GM23338 (cell line): ENCODE measurements at regions not wholly inside any gene's neighbourhood (a gene's known extent, or its start where the extent isn't known, plus 50 kb on each side); places are given as distances from the start of the nearest gene placed in this dataset.

Source experiments
- ATAC-seq: fragments of 200-7000 bp; cut with Tn5 transposase; 3 replicates; pipeline ENCODE4 v1.9.1; 2020
- DNase-seq: peaks from one replicate; pipeline ENCODE4 v3.0.0-alpha.2; 2015; ENCODE audit warnings: low spot score
- H2AFZ ChIP-seq: fragments of 200-600 bp; sonication (generic); 2 replicates; pipeline ENCODE4 v1.8.0; 2016; ENCODE audit warnings: antibody characterized with exemption, mild to moderate bottlenecking, moderate library complexity
- H3F3A ChIP-seq: fragments of 200-600 bp; sonication (generic); replicated peaks from 2 replicates; pipeline ENCODE4 v1.8.0; 2017; ENCODE audit warnings: antibody characterized with exemption, mixed run types, low read depth
- H3K27ac ChIP-seq: fragments of 200-600 bp; sonication (generic); 2 replicates; pipeline ENCODE4 v1.6.1; 2016; ENCODE audit warnings: low read depth
- H3K27me3 ChIP-seq: fragments of 200-600 bp; sonication (generic); 2 replicates; pipeline ENCODE4 v1.8.0; 2016; ENCODE audit warnings: mild to moderate bottlenecking, mixed run types, moderate library complexity; ENCODE audit not compliant: insufficient read depth
- H3K36me3 ChIP-seq: fragments of 200-600 bp; sonication (generic); 2 replicates; pipeline ENCODE4 v1.8.0; 2016; ENCODE audit warnings: mild to moderate bottlenecking; ENCODE audit not compliant: insufficient read depth
- H3K4me1 ChIP-seq: fragments of 200-600 bp; sonication (generic); 2 replicates; pipeline ENCODE4 v1.8.0; 2016; ENCODE audit warnings: mild to moderate bottlenecking, moderate library complexity; ENCODE audit not compliant: insufficient read depth
- H3K4me2 ChIP-seq: fragments of 200-600 bp; sonication (generic); 2 replicates; pipeline ENCODE4 v1.7.1; 2017; ENCODE audit warnings: mixed run types
- H3K4me3 ChIP-seq: fragments of 200-600 bp; sonication (generic); 2 replicates; pipeline ENCODE4 v1.6.1; 2016; ENCODE audit warnings: mixed run types
- H3K79me2 ChIP-seq: fragments of 200-600 bp; sonication (generic); replicated peaks from 2 replicates; pipeline ENCODE4 v1.8.0; 2017; ENCODE audit warnings: mild to moderate bottlenecking; ENCODE audit not compliant: insufficient read depth
- H3K9me2 ChIP-seq: fragments of 200-600 bp; sonication (generic); 2 replicates; pipeline ENCODE4 v1.8.0; 2017; ENCODE audit not compliant: insufficient read depth
- H4K20me1 ChIP-seq: fragments of 200-600 bp; sonication (generic); replicated peaks from 2 replicates; pipeline ENCODE4 v1.8.0; 2017; ENCODE audit warnings: mild to moderate bottlenecking; ENCODE audit not compliant: insufficient read depth
- H3K27ac Mint-ChIP-seq: 2 replicates; pipeline ENCODE4 v1.8.0; 2020; ENCODE audit warnings: inconsistent platforms, mild to moderate bottlenecking, moderate library complexity, mixed read lengths
- H3K27me3 Mint-ChIP-seq: 3 replicates; pipeline ENCODE4 v1.8.0; 2022; ENCODE audit warnings: low read depth, mild to moderate bottlenecking, moderate library complexity, mixed read lengths, inconsistent platforms; ENCODE audit not compliant: insufficient read depth, poor library complexity
- H3K36me3 Mint-ChIP-seq: 3 replicates; pipeline ENCODE4 v1.8.0; 2021; ENCODE audit warnings: low read depth, mild to moderate bottlenecking, inconsistent platforms, moderate library complexity, mixed read lengths
- H3K4me1 Mint-ChIP-seq: 3 replicates; pipeline ENCODE4 v1.8.0; 2020; ENCODE audit warnings: mild to moderate bottlenecking, inconsistent platforms, mixed read lengths
- H3K4me3 Mint-ChIP-seq: 3 replicates; pipeline ENCODE4 v1.8.0; 2021; ENCODE audit warnings: moderate library complexity, mild to moderate bottlenecking, inconsistent platforms, mixed read lengths
- H3K9me3 Mint-ChIP-seq: 3 replicates; pipeline ENCODE4 v1.8.0; 2020; ENCODE audit warnings: moderate library complexity, mild to moderate bottlenecking, inconsistent platforms, mixed read lengths
- CREB1 ChIP-seq: fragments of 250-450 bp; sonication (Bioruptor Pico); IDR thresholded peaks from 2 replicates; pipeline ENCODE4 v1.5.0; 2020; ENCODE audit warnings: low read depth, mild to moderate bottlenecking, moderate library complexity
- EZH2 ChIP-seq: fragments of 200-600 bp; sonication (generic); IDR thresholded peaks from one replicate; pipeline ENCODE4 v1.8.0; 2017; ENCODE audit warnings: antibody characterized with exemption, mild to moderate bottlenecking, low read depth; ENCODE audit not compliant: unreplicated experiment
- NANOG ChIP-seq: IDR thresholded peaks from 2 replicates; pipeline ENCODE4 v1.6.1; 2016; ENCODE audit warnings: antibody characterized with exemption, borderline replicate concordance
- POLR2AphosphoS5 ChIP-seq: IDR thresholded peaks from 2 replicates; pipeline ENCODE4 v1.6.1; 2016; ENCODE audit warnings: antibody characterized with exemption, low read depth
- ZNF114 ChIP-seq: fragments of 250-450 bp; sonication (Bioruptor Pico); IDR thresholded peaks from 2 replicates; pipeline ENCODE4 v1.5.0; 2020; ENCODE audit warnings: mild to moderate bottlenecking, moderate library complexity
- ZNF331 ChIP-seq: fragments of 250-450 bp; sonication (Bioruptor Pico); IDR thresholded peaks from 2 replicates; pipeline ENCODE4 v1.5.0; 2020; ENCODE audit warnings: low read depth, mild to moderate bottlenecking, moderate library complexity
- TF ChIP-seq, protein P1 (sequence below): fragments of 250-450 bp; sonication (Bioruptor Pico); IDR thresholded peaks from 2 replicates; pipeline ENCODE4 v1.5.0; 2020; ENCODE audit warnings: mild to moderate bottlenecking, moderate library complexity
- TF ChIP-seq, protein P2 (sequence below): IDR thresholded peaks from 2 replicates; pipeline ENCODE4 v1.6.1; 2016; ENCODE audit warnings: antibody characterized with exemption
- TF ChIP-seq, protein P3 (sequence below), 2 experiments: fragments of 200-600 bp in 1 of 2; sonication (generic) in 1 of 2; conservative IDR thresholded peaks; 2 replicates each; pipeline versions ENCODE4 v1.5.1 to v1.6.1; 2016 to 2017; ENCODE audit warnings: antibody characterized with exemption in 2 of 2, low read depth in 2 of 2, mild to moderate bottlenecking in 2 of 2, moderate library complexity in 1 of 2

DNA sequence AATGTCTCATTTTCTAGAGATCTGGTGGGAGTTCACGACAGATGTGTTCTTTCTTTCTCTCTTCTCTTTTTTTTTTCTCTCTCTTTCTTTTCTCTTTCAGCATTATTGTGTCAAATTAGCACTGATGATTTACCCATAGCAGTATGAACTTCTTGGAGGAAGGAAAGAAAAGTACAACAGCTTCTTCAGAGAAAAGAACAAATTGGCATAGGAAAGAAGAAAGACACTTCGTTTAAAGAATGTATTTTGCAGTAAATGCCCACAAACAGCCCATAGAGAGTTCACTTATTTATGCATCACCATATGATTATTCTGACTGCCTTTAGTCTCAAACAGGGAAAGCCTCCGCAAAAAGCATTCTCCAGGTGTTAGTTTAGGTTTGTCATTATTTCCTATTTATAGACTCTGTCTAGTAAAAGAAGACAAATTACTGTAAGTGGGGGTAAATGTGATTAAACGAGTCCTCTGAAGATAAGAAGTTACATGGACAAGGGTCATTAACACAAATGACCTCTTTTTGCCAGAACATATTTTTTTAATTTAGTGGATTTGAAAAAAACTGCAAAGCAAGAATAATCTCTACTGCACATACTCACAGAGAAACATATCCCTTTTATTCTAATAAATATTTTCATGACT is 68.0 kb downstream of the POU5F2 start:
- TF ChIP-seq POLR2AphosphoS5 (no peak), CREB1 (CRISPR knock-in tag) (no peak), NANOG (no peak), ZNF331 (CRISPR knock-in tag) (no peak)
- TF ChIP-seq, protein P1, sequence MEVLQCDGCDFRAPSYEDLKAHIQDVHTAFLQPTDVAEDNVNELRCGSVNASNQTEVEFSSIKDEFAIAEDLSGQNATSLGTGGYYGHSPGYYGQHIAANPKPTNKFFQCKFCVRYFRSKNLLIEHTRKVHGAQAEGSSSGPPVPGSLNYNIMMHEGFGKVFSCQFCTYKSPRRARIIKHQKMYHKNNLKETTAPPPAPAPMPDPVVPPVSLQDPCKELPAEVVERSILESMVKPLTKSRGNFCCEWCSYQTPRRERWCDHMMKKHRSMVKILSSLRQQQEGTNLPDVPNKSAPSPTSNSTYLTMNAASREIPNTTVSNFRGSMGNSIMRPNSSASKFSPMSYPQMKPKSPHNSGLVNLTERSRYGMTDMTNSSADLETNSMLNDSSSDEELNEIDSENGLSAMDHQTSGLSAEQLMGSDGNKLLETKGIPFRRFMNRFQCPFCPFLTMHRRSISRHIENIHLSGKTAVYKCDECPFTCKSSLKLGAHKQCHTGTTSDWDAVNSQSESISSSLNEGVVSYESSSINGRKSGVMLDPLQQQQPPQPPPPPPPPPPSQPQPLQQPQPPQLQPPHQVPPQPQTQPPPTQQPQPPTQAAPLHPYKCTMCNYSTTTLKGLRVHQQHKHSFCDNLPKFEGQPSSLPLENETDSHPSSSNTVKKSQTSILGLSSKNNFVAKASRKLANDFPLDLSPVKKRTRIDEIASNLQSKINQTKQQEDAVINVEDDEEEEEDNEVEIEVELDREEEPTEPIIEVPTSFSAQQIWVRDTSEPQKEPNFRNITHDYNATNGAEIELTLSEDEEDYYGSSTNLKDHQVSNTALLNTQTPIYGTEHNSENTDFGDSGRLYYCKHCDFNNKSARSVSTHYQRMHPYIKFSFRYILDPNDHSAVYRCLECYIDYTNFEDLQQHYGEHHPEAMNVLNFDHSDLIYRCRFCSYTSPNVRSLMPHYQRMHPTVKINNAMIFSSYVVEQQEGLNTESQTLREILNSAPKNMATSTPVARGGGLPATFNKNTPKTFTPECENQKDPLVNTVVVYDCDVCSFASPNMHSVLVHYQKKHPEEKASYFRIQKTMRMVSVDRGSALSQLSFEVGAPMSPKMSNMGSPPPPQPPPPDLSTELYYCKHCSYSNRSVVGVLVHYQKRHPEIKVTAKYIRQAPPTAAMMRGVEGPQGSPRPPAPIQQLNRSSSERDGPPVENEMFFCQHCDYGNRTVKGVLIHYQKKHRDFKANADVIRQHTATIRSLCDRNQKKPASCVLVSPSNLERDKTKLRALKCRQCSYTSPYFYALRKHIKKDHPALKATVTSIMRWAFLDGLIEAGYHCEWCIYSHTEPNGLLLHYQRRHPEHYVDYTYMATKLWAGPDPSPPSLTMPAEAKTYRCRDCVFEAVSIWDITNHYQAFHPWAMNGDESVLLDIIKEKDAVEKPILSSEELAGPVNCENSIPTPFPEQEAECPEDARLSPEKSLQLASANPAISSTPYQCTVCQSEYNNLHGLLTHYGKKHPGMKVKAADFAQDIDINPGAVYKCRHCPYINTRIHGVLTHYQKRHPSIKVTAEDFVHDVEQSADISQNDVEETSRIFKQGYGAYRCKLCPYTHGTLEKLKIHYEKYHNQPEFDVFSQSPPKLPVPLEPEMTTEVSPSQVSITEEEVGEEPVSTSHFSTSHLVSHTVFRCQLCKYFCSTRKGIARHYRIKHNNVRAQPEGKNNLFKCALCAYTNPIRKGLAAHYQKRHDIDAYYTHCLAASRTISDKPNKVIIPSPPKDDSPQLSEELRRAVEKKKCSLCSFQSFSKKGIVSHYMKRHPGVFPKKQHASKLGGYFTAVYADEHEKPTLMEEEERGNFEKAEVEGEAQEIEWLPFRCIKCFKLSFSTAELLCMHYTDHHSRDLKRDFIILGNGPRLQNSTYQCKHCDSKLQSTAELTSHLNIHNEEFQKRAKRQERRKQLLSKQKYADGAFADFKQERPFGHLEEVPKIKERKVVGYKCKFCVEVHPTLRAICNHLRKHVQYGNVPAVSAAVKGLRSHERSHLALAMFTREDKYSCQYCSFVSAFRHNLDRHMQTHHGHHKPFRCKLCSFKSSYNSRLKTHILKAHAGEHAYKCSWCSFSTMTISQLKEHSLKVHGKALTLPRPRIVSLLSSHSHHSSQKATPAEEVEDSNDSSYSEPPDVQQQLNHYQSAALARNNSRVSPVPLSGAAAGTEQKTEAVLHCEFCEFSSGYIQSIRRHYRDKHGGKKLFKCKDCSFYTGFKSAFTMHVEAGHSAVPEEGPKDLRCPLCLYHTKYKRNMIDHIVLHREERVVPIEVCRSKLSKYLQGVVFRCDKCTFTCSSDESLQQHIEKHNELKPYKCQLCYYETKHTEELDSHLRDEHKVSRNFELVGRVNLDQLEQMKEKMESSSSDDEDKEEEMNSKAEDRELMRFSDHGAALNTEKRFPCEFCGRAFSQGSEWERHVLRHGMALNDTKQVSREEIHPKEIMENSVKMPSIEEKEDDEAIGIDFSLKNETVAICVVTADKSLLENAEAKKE, result no peak
- no peak overlapping the region for H3K27ac ChIP-seq
- Mint-ChIP-seq H3K27ac (no peak overlapping the region), H3K9me3 (no peaks in the 10 kb centered on the region), H3K4me1 (peaks cover 13% of the 10 kb centered on the region), H3K36me3 (no peaks in the 10 kb centered on the region), H3K4me3 (no peak overlapping the region), H3K27me3 (peaks cover 2% of the 10 kb centered on the region)
- H3K9me2 ChIP-seq, result no peaks in the 10 kb centered on the region
- no peak overlapping the region for H2AFZ ChIP-seq
- no peaks in the 10 kb centered on the region for H3K36me3 ChIP-seq
- H4K20me1 ChIP-seq, result no peaks in the 10 kb centered on the region
- H3F3A ChIP-seq, result no peaks in the 10 kb centered on the region
- ATAC-seq (no peak), DNase-seq (no peak)
- no peaks in the 10 kb centered on the region for H3K79me2 ChIP-seq
- no peaks in the 10 kb centered on the region for H3K27me3 ChIP-seq
- no peak overlapping the region for H3K4me3 ChIP-seq
- no peak overlapping the region for H3K4me2 ChIP-seq
- peaks cover 15% of the 10 kb centered on the region; the same call in 1 of the 2 replicates for H3K4me1 ChIP-seq

DNA sequence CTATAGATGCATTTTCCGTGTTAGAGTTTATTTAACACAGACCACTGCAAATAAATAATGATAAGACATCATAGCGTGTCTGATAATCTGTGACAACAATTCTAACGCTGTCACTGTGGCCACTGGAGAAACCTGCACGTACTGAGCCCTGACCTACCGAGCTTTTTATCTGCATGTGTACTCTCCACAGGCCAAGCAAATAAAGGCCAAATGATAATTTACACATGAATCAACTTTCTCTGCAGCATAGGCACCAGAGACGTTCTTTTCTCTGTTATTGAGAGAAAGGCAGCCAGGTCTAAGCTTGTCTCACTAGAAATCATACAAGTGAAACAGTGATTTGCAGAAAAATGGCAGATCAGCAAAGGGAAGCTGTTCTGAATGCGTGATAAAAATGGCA is 75.8 kb downstream of the POU5F2 start:
- H3K4me3 Mint-ChIP-seq, result no peak overlapping the region
- H3K27me3 Mint-ChIP-seq, result peaks cover 2% of the 10 kb centered on the region
- Histone ChIP-seq H3F3A (no peaks in the 10 kb centered on the region), H2AFZ (no peak overlapping the region), H3K27me3 (no peaks in the 10 kb centered on the region), H3K79me2 (no peaks in the 10 kb centered on the region), H3K4me2 (no peak overlapping the region), H3K27ac (no peak overlapping the region), H3K4me1 (peaks cover 8% of the 10 kb centered on the region), H4K20me1 (no peaks in the 10 kb centered on the region), H3K4me3 (no peak overlapping the region), H3K36me3 (no peaks in the 10 kb centered on the region), H3K9me2 (no peaks in the 10 kb centered on the region)
- no peaks in the 10 kb centered on the region for H3K36me3 Mint-ChIP-seq
- H3K27ac Mint-ChIP-seq, result no peak overlapping the region
- H3K4me1 Mint-ChIP-seq, result peaks cover 10% of the 10 kb centered on the region
- H3K9me3 Mint-ChIP-seq, result no peaks in the 10 kb centered on the region
- peak; percentile 41; the same call in 1 of the 3 replicates for ATAC-seq
- DNase-seq, result peak; percentile 5
- no peak for TF ChIP-seq ZNF114
- TF ChIP-seq, protein P2, sequence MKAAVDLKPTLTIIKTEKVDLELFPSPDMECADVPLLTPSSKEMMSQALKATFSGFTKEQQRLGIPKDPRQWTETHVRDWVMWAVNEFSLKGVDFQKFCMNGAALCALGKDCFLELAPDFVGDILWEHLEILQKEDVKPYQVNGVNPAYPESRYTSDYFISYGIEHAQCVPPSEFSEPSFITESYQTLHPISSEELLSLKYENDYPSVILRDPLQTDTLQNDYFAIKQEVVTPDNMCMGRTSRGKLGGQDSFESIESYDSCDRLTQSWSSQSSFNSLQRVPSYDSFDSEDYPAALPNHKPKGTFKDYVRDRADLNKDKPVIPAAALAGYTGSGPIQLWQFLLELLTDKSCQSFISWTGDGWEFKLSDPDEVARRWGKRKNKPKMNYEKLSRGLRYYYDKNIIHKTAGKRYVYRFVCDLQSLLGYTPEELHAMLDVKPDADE, result no peak
- no peak for TF ChIP-seq CREB1 (CRISPR knock-in tag)
- TF ChIP-seq, protein P3, sequence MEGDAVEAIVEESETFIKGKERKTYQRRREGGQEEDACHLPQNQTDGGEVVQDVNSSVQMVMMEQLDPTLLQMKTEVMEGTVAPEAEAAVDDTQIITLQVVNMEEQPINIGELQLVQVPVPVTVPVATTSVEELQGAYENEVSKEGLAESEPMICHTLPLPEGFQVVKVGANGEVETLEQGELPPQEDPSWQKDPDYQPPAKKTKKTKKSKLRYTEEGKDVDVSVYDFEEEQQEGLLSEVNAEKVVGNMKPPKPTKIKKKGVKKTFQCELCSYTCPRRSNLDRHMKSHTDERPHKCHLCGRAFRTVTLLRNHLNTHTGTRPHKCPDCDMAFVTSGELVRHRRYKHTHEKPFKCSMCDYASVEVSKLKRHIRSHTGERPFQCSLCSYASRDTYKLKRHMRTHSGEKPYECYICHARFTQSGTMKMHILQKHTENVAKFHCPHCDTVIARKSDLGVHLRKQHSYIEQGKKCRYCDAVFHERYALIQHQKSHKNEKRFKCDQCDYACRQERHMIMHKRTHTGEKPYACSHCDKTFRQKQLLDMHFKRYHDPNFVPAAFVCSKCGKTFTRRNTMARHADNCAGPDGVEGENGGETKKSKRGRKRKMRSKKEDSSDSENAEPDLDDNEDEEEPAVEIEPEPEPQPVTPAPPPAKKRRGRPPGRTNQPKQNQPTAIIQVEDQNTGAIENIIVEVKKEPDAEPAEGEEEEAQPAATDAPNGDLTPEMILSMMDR (conservative IDR thresholded peaks at IDR 0.05; ENCODE audit: low read depth in 2 of 2), result no peak
- TF ChIP-seq EZH2, result no peak
